K562 (cell line): ENCODE measurements at regions not wholly inside any gene's neighbourhood (a gene's known extent, or its start where the extent isn't known, plus 50 kb on each side); places are given as distances from the start of the nearest gene placed in this dataset.

ENCODE experiments used
- ATAC-seq: fragments of 200-7000 bp; cut with Tn5 transposase; 3 replicates; pipeline ENCODE4 v1.9.1; 2020; ENCODE audit warnings: moderate library complexity
- BruUV-seq: library from RNA; stranded (reverse); fragments of 400-500 nt; replicated peaks from 2 replicates; lab custom pipeline; 2021; lab: Mats Ljungman, UMichigan
- CTCF ChIA-PET: fragments of 300-600 bp; formaldehyde crosslinking; extraction: SDS; loops from one replicate; lab custom pipeline; 2021; ENCODE audit warnings: low intra/inter-chr PET ratio; lab: Yijun Ruan, JAX
- POLR2A ChIA-PET: fragments of 300-600, 350-650 bp; sonication (Branson Sonifier 250); formaldehyde crosslinking; extraction: SDS; loops from one replicate; lab custom pipeline; 2021; ENCODE audit warnings: antibody characterized with exemption, inconsistent platforms; lab: Yijun Ruan, JAX
- DNase-seq, 4 experiments: peaks; one replicate each; pipeline versions ENCODE4 v3.0.0 to v3.0.0-alpha.2; 2011 to 2018; ENCODE audit warnings: low spot score in 3 of 4, mixed read lengths in 3 of 4; ENCODE audit errors: extremely low read depth in 1 of 4
- FAIRE-seq: peaks from 2 replicates; lab custom pipeline; 2011; peaks lifted over from hg19 to GRCh38; lab: Jason Lieb, UNC
- H2AFZ ChIP-seq: 2 replicates; pipeline ENCODE4 v1.6.0; 2011; ENCODE audit warnings: low read depth, low read length, control low read depth, inconsistent platforms
- H3K27ac ChIP-seq: fragments of 200-600 bp; 3 replicates; pipeline ENCODE4 v1.8.0; 2011; ENCODE audit warnings: low read depth, mild to moderate bottlenecking, control low read depth, inconsistent platforms, low read length, moderate library complexity, mixed read lengths; ENCODE audit errors: extremely low read depth
- H3K27me3 ChIP-seq, 2 experiments: fragments of 300-600 bp in 1 of 2; 2 replicates in 1 of 2; 3 replicates in 1 of 2; pipeline versions ENCODE4 v1.6.0 to v1.8.0; 2011; ENCODE audit warnings: inconsistent platforms in 2 of 2, low read length in 2 of 2, mild to moderate bottlenecking in 1 of 2, mixed read lengths in 1 of 2, moderate library complexity in 1 of 2; ENCODE audit not compliant: control insufficient read depth in 2 of 2, insufficient read depth in 2 of 2
- H3K36me3 ChIP-seq: fragments of 300-600 bp; 3 replicates; pipeline ENCODE4 v1.8.0; 2011; ENCODE audit warnings: mild to moderate bottlenecking, low read length, inconsistent platforms; ENCODE audit not compliant: control insufficient read depth, insufficient read depth
- H3K4me1 ChIP-seq, 2 experiments: fragments of 200-600 bp in 1 of 2; replicated peaks in 1 of 2; 2 replicates in 1 of 2; 3 replicates in 1 of 2; pipeline versions ENCODE4 v1.5.1 to v1.8.0; 2011; ENCODE audit warnings: inconsistent platforms in 2 of 2, low read length in 2 of 2, mild to moderate bottlenecking in 1 of 2, mixed read lengths in 1 of 2, moderate library complexity in 1 of 2; ENCODE audit not compliant: control insufficient read depth in 2 of 2, insufficient read depth in 2 of 2
- H3K4me2 ChIP-seq: 2 replicates; pipeline ENCODE4 v1.6.1; 2011; ENCODE audit warnings: low read length, control low read depth, inconsistent platforms, mixed read lengths; ENCODE audit not compliant: insufficient read depth
- H3K4me3 ChIP-seq: fragments of 200-600 bp; sonication (generic), shearing (Covaris generic); 2 replicates; pipeline ENCODE4 v1.5.1; 2016; ENCODE audit warnings: control low read depth, inconsistent platforms
- H3K79me2 ChIP-seq: fragments of 200-600 bp; 3 replicates; pipeline ENCODE4 v1.8.0; 2011; ENCODE audit warnings: low read length, inconsistent platforms; ENCODE audit not compliant: control insufficient read depth, insufficient read depth
- H3K9ac ChIP-seq, 2 experiments: 2 replicates each; pipeline versions ENCODE4 v1.6.0 to v1.6.1; 2011; ENCODE audit warnings: low read depth in 2 of 2, low read length in 2 of 2, control low read depth in 1 of 2, inconsistent platforms in 1 of 2, mild to moderate bottlenecking in 1 of 2, mixed read lengths in 1 of 2; ENCODE audit not compliant: insufficient read depth in 1 of 2
- H3K9me1 ChIP-seq: one replicate; pipeline ENCODE4 v1.6.0; 2011; ENCODE audit warnings: inconsistent platforms, mild to moderate bottlenecking, low read length, moderate library complexity; ENCODE audit not compliant: control insufficient read depth, insufficient read depth
- H3K9me3 ChIP-seq: replicated peaks from 2 replicates; pipeline ENCODE4 v1.5.1; 2011; ENCODE audit warnings: low read depth, low read length, inconsistent platforms; ENCODE audit not compliant: control insufficient read depth, insufficient read depth
- H4K20me1 ChIP-seq: replicated peaks from 2 replicates; pipeline ENCODE4 v1.6.1; 2011; ENCODE audit warnings: low read length, inconsistent platforms, mixed read lengths; ENCODE audit not compliant: control insufficient read depth, insufficient read depth
- CEBPB ChIP-seq: fragments of 450-650 bp; IDR thresholded peaks from 2 replicates; pipeline ENCODE4 v1.6.1; 2016; ENCODE audit warnings: missing genetic modification characterization, missing compliant biosample characterization
- SMAD3 ChIP-seq: fragments of 450-650 bp; formaldehyde crosslinking; conservative IDR thresholded peaks from 2 replicates; pipeline ENCODE4 v1.4.0; 2020; ENCODE audit warnings: mild to moderate bottlenecking
- YBX1 ChIP-seq: fragments of 450-650 bp; IDR thresholded peaks from 2 replicates; pipeline ENCODE4 v1.7.1; 2016; ENCODE audit warnings: mild to moderate bottlenecking
- WGBS: fragments of 100-300 bp; shearing (Covaris generic); methylation state at CpG from one replicate; pipeline ENCODE4 v1.1.6; 2016; ENCODE audit warnings: low coverage, mixed read lengths; ENCODE audit not compliant: insufficient coverage; ENCODE audit errors: missing lambda C conversion rate; 5-methylcytosine and 5-hydroxymethylcytosine counted together
- in situ Hi-C: fragments of 300-500 bp; cut with MboI; formaldehyde crosslinking; loops from 4 replicates; pipeline ENCODE4 v1.15.0; 2018; ENCODE audit warnings: inconsistent platforms, mixed read lengths
- intact Hi-C: fragments of 100-400 bp; cut with micrococcal nuclease; formaldehyde crosslinking; loops from 2 replicates; pipeline ENCODE4 v1.14.2; 2022
- TF ChIP-seq, protein P1 (sequence below): IDR thresholded peaks from 2 replicates; pipeline ENCODE4 v1.6.1; 2016; ENCODE audit warnings: missing genetic modification characterization, missing compliant biosample characterization

DNA sequence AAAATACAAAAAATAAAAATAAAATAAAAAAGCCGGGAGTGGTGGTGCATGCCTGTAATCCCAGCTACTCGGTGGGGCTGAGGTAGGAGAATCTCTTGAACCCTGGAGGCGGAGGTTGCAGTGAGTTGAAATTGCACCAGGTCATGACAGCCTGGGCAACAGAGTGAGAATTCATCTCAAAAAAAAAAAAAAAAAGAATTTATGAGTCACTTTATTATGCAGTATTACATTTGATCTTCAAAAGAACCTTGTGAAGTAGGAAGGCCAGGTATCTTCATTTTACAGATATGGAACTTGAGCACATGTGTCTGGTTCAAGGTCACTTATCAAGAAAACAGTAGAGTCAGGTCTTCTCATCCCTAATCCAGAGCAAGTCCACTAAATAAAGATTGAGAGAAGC is 459.4 kb upstream of the HNRNPA3 start:
- Histone ChIP-seq H3K4me3 (no peak overlapping the region), H2AFZ (no peak overlapping the region), H3K4me1 (no peaks in the 10 kb centered on the region), H3K9ac (no peak overlapping the region), H3K36me3 (no peaks in the 10 kb centered on the region), H3K79me2 (no peaks in the 10 kb centered on the region), H3K27ac (no peak overlapping the region), H4K20me1 (no peaks in the 10 kb centered on the region), H3K9me1 (no peaks in the 10 kb centered on the region), H3K9me3 (no peaks in the 10 kb centered on the region), H3K4me2 (no peak overlapping the region), H3K27me3 (no peaks in the 10 kb centered on the region; a peak in 1 of 5 replicates)
- intact Hi-C loops (no loop called here), in situ Hi-C loops (no loop called here)
- no TSS peak for BruUV-seq
- TF ChIP-seq, protein P1, sequence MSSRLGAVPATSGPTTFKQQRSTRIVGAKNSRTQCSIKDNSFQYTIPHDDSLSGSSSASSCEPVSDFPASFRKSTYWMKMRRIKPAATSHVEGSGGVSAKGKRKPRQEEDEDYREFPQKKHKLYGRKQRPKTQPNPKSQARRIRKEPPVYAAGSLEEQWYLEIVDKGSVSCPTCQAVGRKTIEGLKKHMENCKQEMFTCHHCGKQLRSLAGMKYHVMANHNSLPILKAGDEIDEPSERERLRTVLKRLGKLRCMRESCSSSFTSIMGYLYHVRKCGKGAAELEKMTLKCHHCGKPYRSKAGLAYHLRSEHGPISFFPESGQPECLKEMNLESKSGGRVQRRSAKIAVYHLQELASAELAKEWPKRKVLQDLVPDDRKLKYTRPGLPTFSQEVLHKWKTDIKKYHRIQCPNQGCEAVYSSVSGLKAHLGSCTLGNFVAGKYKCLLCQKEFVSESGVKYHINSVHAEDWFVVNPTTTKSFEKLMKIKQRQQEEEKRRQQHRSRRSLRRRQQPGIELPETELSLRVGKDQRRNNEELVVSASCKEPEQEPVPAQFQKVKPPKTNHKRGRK (tag) = no peak
- TF ChIP-seq CEBPB (tag) (no peak), YBX1 (no peak), SMAD3 (CRISPR knock-in tag) (no peak)
- 0% methylated on average over 3 of the region's 3 CpGs for WGBS
- POLR2A ChIA-PET = interaction anchor here (0.6 kb wide), 1 partner anchor 663 kb away, joined by 3 read pairs; no protein-coding TSS in a partner anchor
- CTCF ChIA-PET = no interaction called here
- DNase-seq (no peak), FAIRE-seq (no peak), ATAC-seq (no peak)
